ENCODE measurements at regions not wholly inside any gene's neighbourhood (a gene's known extent, or its start where the extent isn't known, plus 50 kb on each side); places are given as distances from the start of the nearest gene placed in this dataset.

DNA sequence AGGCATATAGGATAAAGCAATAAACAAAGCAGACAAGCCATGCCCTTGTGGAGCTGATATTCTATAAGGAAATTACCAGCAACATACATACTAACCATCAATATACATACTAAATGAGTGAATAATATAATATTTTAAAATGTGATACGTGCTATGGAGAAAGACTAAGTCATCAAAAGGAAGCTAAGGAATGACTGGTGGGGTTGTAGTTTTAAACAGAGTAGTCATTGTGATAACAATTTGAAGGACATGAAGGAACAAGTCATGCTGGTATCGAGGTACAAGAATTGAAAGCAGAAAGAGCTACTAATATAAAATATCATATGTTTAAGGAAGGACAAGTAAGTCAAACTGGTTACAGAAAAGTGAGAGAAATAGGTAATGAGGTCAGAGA, 894.9 kb upstream of the PCDH9 start:
- Histone ChIP-seq H3K27me3 (ENCODE audit: control insufficient read depth, insufficient read depth, low read length) (no peaks in the 10 kb centered on the region), H3K36me3 (ENCODE audit: control insufficient read depth, insufficient read depth, low read length) (no peaks in the 10 kb centered on the region), H3K4me3 (ENCODE audit: low read depth, low read length) (no peak overlapping the region)
- TF ChIP-seq, protein P1, sequence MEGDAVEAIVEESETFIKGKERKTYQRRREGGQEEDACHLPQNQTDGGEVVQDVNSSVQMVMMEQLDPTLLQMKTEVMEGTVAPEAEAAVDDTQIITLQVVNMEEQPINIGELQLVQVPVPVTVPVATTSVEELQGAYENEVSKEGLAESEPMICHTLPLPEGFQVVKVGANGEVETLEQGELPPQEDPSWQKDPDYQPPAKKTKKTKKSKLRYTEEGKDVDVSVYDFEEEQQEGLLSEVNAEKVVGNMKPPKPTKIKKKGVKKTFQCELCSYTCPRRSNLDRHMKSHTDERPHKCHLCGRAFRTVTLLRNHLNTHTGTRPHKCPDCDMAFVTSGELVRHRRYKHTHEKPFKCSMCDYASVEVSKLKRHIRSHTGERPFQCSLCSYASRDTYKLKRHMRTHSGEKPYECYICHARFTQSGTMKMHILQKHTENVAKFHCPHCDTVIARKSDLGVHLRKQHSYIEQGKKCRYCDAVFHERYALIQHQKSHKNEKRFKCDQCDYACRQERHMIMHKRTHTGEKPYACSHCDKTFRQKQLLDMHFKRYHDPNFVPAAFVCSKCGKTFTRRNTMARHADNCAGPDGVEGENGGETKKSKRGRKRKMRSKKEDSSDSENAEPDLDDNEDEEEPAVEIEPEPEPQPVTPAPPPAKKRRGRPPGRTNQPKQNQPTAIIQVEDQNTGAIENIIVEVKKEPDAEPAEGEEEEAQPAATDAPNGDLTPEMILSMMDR (IDR thresholded peaks at IDR 0.05; ENCODE audit: insufficient read depth, low read depth, low read length) = no peak
- ChIA-PET POLR2A (no interaction called here), CTCF (no interaction called here)
- no peak for DNase-seq (ENCODE audit: low read depth)

DNA sequence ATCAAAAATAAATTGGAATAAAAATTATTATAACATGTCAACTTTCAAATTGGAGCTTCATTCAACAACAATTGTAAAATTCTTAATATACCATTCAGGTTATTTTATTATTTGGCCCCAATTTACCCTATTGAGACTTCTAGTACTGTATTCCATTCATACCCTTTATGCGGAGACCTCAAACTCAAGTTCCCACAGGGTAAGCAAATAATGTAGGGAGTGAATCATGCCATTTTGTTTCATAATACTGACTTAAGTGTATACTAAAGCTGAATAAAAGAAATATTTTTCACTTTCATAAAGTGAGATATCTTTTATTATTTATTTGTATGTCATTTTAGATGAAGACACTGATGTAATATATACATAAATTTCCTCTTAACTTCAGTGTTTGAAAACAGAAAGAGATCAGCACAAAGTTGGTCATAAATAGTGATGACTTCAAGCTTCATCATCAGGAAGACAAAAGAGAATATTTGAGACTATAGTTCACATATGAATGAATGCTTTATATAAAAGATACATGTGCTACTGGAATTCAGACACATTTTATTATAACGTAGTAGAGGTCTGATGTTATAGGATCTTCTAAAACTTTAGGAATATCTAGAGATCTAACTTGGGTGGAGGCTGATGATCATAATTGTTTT, 894.4 kb upstream of the PCDH9 start:
- TF ChIP-seq, protein P1 (IDR thresholded peaks at IDR 0.05; ENCODE audit: insufficient read depth, low read depth, low read length) = no peak
- POLR2A ChIA-PET = no interaction called here
- Histone ChIP-seq H3K27me3 (ENCODE audit: control insufficient read depth, insufficient read depth, low read length) (no peaks in the 10 kb centered on the region), H3K4me3 (ENCODE audit: low read depth, low read length) (no peak overlapping the region), H3K36me3 (ENCODE audit: control insufficient read depth, insufficient read depth, low read length) (no peaks in the 10 kb centered on the region)
- CTCF ChIA-PET = no interaction called here
- DNase-seq (ENCODE audit: low read depth) = no peak

DNA sequence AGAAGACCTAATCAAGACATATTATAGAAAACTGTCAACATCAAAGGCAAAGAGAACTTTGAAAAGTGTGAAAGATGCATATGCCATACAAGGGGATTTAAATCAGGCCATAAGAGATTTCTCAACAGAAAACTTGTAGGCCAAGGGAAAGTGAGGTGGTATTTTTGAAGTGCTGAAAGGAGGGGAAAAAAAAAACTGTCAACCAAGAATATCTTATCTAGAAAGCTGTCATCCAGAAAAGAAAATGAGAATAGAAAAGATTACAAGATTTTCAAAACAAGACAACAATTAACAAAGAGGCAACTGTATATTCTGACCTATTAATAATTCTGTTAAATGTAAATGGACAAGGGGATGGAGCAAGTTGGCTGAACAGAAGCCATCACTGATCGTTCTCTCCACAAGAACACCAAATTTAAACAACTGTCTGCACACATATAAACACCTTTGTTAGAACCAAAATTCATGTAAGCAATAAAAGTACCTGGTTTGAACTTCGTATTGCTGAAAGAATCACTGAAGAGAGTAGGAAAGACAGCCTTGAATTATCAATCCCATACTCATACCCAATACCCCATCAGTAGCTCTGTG, 880.1 kb upstream of the PCDH9 start:
- CTCF ChIA-PET = no interaction called here
- H3K27me3 ChIP-seq (ENCODE audit: control insufficient read depth, insufficient read depth, low read length) = no peaks in the 10 kb centered on the region
- no peak overlapping the region for H3K4me3 ChIP-seq (ENCODE audit: low read depth, low read length)
- POLR2A ChIA-PET = no interaction called here
- H3K36me3 ChIP-seq (ENCODE audit: control insufficient read depth, insufficient read depth, low read length) = no peaks in the 10 kb centered on the region
- TF ChIP-seq, protein P1 (IDR thresholded peaks at IDR 0.05; ENCODE audit: insufficient read depth, low read depth, low read length) = no peak
- no peak for DNase-seq (ENCODE audit: low read depth)

DNA sequence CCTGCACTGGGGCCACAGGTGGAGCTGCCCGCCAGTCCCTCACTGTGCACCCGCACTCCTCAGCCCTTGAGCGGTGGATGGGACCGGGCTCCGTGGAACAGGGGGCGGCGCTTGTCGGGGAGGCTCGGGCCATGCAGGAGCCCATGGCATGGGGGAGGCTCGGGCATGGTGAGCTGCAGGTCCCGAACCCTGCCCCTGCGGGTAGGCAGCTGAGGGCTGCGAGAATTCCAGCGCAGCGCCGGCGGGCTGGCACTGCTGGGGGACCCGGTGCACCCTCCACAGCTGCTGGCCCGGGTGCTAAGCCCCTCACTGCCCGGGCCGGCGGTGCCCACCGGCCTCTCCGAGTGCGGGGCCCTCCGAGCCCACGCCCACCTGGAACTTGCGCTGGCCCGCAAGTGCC, 877.5 kb upstream of the PCDH9 start:
- POLR2A ChIA-PET = no interaction called here
- Histone ChIP-seq H3K27me3 (ENCODE audit: control insufficient read depth, insufficient read depth, low read length) (no peaks in the 10 kb centered on the region), H3K36me3 (ENCODE audit: control insufficient read depth, insufficient read depth, low read length) (no peaks in the 10 kb centered on the region), H3K4me3 (ENCODE audit: low read depth, low read length) (no peak overlapping the region)
- no peak for DNase-seq (ENCODE audit: low read depth)
- CTCF ChIA-PET = no interaction called here
- TF ChIP-seq, protein P1 (IDR thresholded peaks at IDR 0.05; ENCODE audit: insufficient read depth, low read depth, low read length) = no peak

DNA sequence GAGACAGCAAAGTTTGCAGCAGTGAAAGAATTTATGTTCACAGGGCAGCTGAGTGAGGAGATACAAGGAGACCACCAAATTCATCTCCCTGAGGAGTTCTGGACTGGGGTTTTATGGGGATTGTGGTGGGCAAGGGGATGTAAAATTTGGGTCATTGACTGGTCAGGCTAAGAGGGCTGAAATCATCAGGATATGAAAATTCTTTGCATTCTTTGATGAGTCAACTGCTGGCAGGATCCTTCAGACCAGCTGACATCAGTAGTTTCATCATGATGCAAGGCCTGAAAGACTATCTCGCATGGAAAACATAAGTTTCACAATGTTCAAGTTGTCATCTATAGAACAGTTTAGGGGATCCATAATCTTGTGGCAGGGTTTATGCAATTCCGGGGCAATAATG, 869.5 kb upstream of the PCDH9 start:
- TF ChIP-seq, protein P1 (IDR thresholded peaks at IDR 0.05; ENCODE audit: insufficient read depth, low read depth, low read length) = no peak
- ChIA-PET CTCF (no interaction called here), POLR2A (no interaction called here)
- no peaks in the 10 kb centered on the region for H3K36me3 ChIP-seq (ENCODE audit: control insufficient read depth, insufficient read depth, low read length)
- DNase-seq (ENCODE audit: low read depth) = no peak
- no peak overlapping the region for H3K4me3 ChIP-seq (ENCODE audit: low read depth, low read length)
- no peaks in the 10 kb centered on the region for H3K27me3 ChIP-seq (ENCODE audit: control insufficient read depth, insufficient read depth, low read length)

All from BJ (cell line).